Loucy (cell line): ENCODE measurements at regions not wholly inside any gene's neighbourhood (a gene's known extent, or its start where the extent isn't known, plus 50 kb on each side); places are given as distances from the start of the nearest gene placed in this dataset.
"Not testable (repeated sequence)": the region's sequence is repeated elsewhere in the genome, so short reads cannot be mapped to it uniquely, and the experiment has no call there.

Source experiments
- H2AFZ ChIP-seq: fragments of 200-600 bp; sonication (generic); 2 replicates; pipeline ENCODE4 v1.6.0; 2016; ENCODE audit warnings: antibody characterized with exemption, mild to moderate bottlenecking, low read length, moderate library complexity
- H3F3A ChIP-seq: fragments of 200-600 bp; 2 replicates; pipeline ENCODE4 v1.6.0; 2016; ENCODE audit warnings: antibody characterized with exemption, low read depth, mild to moderate bottlenecking
- H3K27me3 ChIP-seq: fragments of 200-600 bp; sonication (generic); 2 replicates; pipeline ENCODE4 v1.6.1; 2014; ENCODE audit warnings: low read length, mild to moderate bottlenecking; ENCODE audit not compliant: insufficient read depth, poor library complexity, severe bottlenecking
- H3K36me3 ChIP-seq: fragments of 200-600 bp; sonication (generic); 2 replicates; pipeline ENCODE4 v1.6.1; 2016; ENCODE audit warnings: low read length; ENCODE audit not compliant: insufficient read depth
- H3K4me1 ChIP-seq: fragments of 200-600 bp; sonication (generic); 2 replicates; pipeline ENCODE4 v1.5.1; 2014; ENCODE audit warnings: low read length, mild to moderate bottlenecking; ENCODE audit not compliant: insufficient read depth, poor library complexity, severe bottlenecking
- H3K4me2 ChIP-seq: fragments of 200-600 bp; sonication (generic); 2 replicates; pipeline ENCODE4 v1.6.0; 2014; ENCODE audit warnings: antibody characterized with exemption, low read length, low read depth, mild to moderate bottlenecking; ENCODE audit not compliant: poor library complexity, severe bottlenecking
- H3K4me3 ChIP-seq: fragments of 200-600 bp; sonication (generic); 2 replicates; pipeline ENCODE4 v1.5.1; 2014; ENCODE audit warnings: low read length, mild to moderate bottlenecking, mixed read lengths; ENCODE audit not compliant: poor library complexity, severe bottlenecking
- H3K79me2 ChIP-seq: fragments of 200-600 bp; sonication (generic); 2 replicates; pipeline ENCODE4 v1.6.1; 2014; ENCODE audit warnings: low read length; ENCODE audit not compliant: insufficient read depth
- H3K9ac ChIP-seq: fragments of 200-600 bp; sonication (generic); 2 replicates; pipeline ENCODE4 v1.6.0; 2014; ENCODE audit warnings: mild to moderate bottlenecking, low read depth, low read length, moderate library complexity; ENCODE audit not compliant: poor library complexity, severe bottlenecking
- H3K9me2 ChIP-seq: fragments of 200-600 bp; sonication (generic); replicated peaks from 2 replicates; pipeline ENCODE4 v1.6.1; 2016; ENCODE audit warnings: low read depth, low read length, mixed read lengths
- H3K9me3 ChIP-seq: fragments of 200-600 bp; sonication (generic); 2 replicates; pipeline ENCODE4 v1.6.1; 2014; ENCODE audit warnings: mild to moderate bottlenecking, antibody characterized with exemption, low read length, low read depth; ENCODE audit not compliant: insufficient read depth
- H4K20me1 ChIP-seq: fragments of 200-600 bp; sonication (generic); 2 replicates; pipeline ENCODE4 v1.6.0; 2014; ENCODE audit warnings: antibody characterized with exemption, low read length, mild to moderate bottlenecking; ENCODE audit not compliant: insufficient read depth, poor library complexity, severe bottlenecking
- EZH2phosphoT487 ChIP-seq: fragments of 200-600 bp; IDR thresholded peaks from 2 replicates; pipeline ENCODE4 v1.6.1; 2018; ENCODE audit warnings: antibody characterized with exemption, mild to moderate bottlenecking, moderate library complexity, borderline replicate concordance
- TF ChIP-seq, protein P1 (sequence below): fragments of 200-600 bp; sonication (generic); conservative IDR thresholded peaks from 2 replicates; pipeline ENCODE4 v1.5.1; 2014; ENCODE audit warnings: mild to moderate bottlenecking, antibody characterized with exemption, low read length

GRCh38 chr2:144745424-144745823, 225.5 kb upstream of the ZEB2 start:
- H3K4me3 ChIP-seq: no peak overlapping the region
- no peaks in the 10 kb centered on the region for H3K9me2 ChIP-seq
- no peak overlapping the region for H2AFZ ChIP-seq
- TF ChIP-seq, protein P1, sequence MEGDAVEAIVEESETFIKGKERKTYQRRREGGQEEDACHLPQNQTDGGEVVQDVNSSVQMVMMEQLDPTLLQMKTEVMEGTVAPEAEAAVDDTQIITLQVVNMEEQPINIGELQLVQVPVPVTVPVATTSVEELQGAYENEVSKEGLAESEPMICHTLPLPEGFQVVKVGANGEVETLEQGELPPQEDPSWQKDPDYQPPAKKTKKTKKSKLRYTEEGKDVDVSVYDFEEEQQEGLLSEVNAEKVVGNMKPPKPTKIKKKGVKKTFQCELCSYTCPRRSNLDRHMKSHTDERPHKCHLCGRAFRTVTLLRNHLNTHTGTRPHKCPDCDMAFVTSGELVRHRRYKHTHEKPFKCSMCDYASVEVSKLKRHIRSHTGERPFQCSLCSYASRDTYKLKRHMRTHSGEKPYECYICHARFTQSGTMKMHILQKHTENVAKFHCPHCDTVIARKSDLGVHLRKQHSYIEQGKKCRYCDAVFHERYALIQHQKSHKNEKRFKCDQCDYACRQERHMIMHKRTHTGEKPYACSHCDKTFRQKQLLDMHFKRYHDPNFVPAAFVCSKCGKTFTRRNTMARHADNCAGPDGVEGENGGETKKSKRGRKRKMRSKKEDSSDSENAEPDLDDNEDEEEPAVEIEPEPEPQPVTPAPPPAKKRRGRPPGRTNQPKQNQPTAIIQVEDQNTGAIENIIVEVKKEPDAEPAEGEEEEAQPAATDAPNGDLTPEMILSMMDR: no peak
- TF ChIP-seq EZH2phosphoT487: no peak
- no peaks in the 10 kb centered on the region for H3K36me3 ChIP-seq
- H3K4me2 ChIP-seq: no peak overlapping the region
- no peaks in the 10 kb centered on the region for H3K27me3 ChIP-seq
- no peaks in the 10 kb centered on the region for H3K79me2 ChIP-seq
- H3K9ac ChIP-seq: no peak overlapping the region
- H3K4me1 ChIP-seq: no peaks in the 10 kb centered on the region
- no peaks in the 10 kb centered on the region for H4K20me1 ChIP-seq
- H3K9me3 ChIP-seq: no peaks in the 10 kb centered on the region; the same call in 1 of the 2 replicates
- no peaks in the 10 kb centered on the region for H3F3A ChIP-seq

- TF ChIP-seq, protein P1: no peak
- TF ChIP-seq EZH2phosphoT487: no peak
Measured at GRCh38 chr2:144738749-144739148, 218.8 kb upstream of the ZEB2 start.

GRCh38 chr2:144730711-144731110, 210.8 kb upstream of the ZEB2 start:
- no peak overlapping the region for H2AFZ ChIP-seq
- H4K20me1 ChIP-seq: no peaks in the 10 kb centered on the region
- H3F3A ChIP-seq: no peaks in the 10 kb centered on the region
- H3K79me2 ChIP-seq: no peaks in the 10 kb centered on the region
- no peak overlapping the region for H3K4me2 ChIP-seq
- H3K4me3 ChIP-seq: no peak overlapping the region
- H3K4me1 ChIP-seq: no peaks in the 10 kb centered on the region
- H3K36me3 ChIP-seq: no peaks in the 10 kb centered on the region
- H3K27me3 ChIP-seq: no peaks in the 10 kb centered on the region
- no peak for TF ChIP-seq EZH2phosphoT487
- TF ChIP-seq, protein P1: no peak
- H3K9me2 ChIP-seq: no peaks in the 10 kb centered on the region
- H3K9ac ChIP-seq: no peak overlapping the region
- no peaks in the 10 kb centered on the region for H3K9me3 ChIP-seq

More at GRCh38 chr2:144738749-144739148, 218.8 kb upstream of the ZEB2 start:
- Histone ChIP-seq H3K4me3 (no peak overlapping the region), H3K27me3 (no peaks in the 10 kb centered on the region), H3K9me2 (no peaks in the 10 kb centered on the region), H3F3A (no peaks in the 10 kb centered on the region), H3K36me3 (no peaks in the 10 kb centered on the region), H3K9ac (no peak overlapping the region), H2AFZ (no peak overlapping the region), H3K4me1 (no peaks in the 10 kb centered on the region), H3K79me2 (no peaks in the 10 kb centered on the region), H3K4me2 (no peak overlapping the region), H3K9me3 (no peaks in the 10 kb centered on the region), H4K20me1 (no peaks in the 10 kb centered on the region)

DNA sequence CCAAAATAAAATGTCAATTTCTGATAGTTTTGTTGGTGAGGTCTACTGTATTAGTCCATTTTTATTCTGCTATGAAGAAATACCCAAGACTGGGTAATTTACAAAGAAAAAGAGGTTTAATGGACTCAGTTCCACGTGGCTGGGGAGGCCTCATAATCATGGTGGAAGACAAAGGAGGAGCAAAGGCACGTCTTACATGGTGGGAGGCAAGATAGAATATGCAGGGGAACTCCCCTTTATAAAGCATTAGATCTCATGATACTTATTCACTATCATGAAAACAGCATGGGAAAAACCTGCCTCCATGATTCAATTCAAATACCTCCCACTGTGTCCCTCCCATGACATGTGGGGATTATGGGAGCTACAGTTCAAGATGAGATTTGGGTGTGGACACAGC, 204.5 kb upstream of the ZEB2 start:
- H3K36me3 ChIP-seq, H3K79me2 ChIP-seq, H3K4me1 ChIP-seq, H3K9ac ChIP-seq, H3K9me3 ChIP-seq, H3K27me3 ChIP-seq, H3K4me2 ChIP-seq, H3F3A ChIP-seq, H3K4me3 ChIP-seq, H4K20me1 ChIP-seq, H3K9me2 ChIP-seq, H2AFZ ChIP-seq: not testable (repeated sequence)
